HepG2 (cell line): ENCODE measurements at regions not wholly inside any gene's neighbourhood (a gene's known extent, or its start where the extent isn't known, plus 50 kb on each side); places are given as distances from the start of the nearest gene placed in this dataset.

ENCODE experiments used
- ATAC-seq: fragments of 200-7000 bp; cut with Tn5 transposase; 3 replicates; pipeline ENCODE4 v1.9.1; 2020; ENCODE audit warnings: mild to moderate bottlenecking, moderate library complexity
- BruUV-seq: library from RNA; stranded (reverse); fragments of 400-500 nt; replicated peaks from 2 replicates; lab custom pipeline; 2021; lab: Mats Ljungman, UMichigan
- CTCF ChIA-PET: fragments of 300-600 bp; formaldehyde crosslinking; extraction: SDS; loops from one replicate; lab custom pipeline; 2021; ENCODE audit warnings: low total read pairs, inconsistent platforms, low intra/inter-chr PET ratio; lab: Yijun Ruan, JAX
- POLR2A ChIA-PET: fragments of 350-600 bp; sonication (Branson Sonifier 250); formaldehyde crosslinking; loops from one replicate; lab custom pipeline; 2020; ENCODE audit warnings: antibody characterized with exemption, inconsistent platforms; lab: Yijun Ruan, JAX
- DNase-seq: peaks from one replicate; pipeline ENCODE4 v3.0.0-alpha.2; 2015; ENCODE audit warnings: low spot score
- FAIRE-seq: peaks from 3 replicates; lab custom pipeline; 2011; peaks lifted over from hg19 to GRCh38; lab: Jason Lieb, UNC
- H2AFZ ChIP-seq: one replicate; pipeline ENCODE4 v1.6.1; 2011; ENCODE audit warnings: low read length, inconsistent platforms
- H3K27ac ChIP-seq: fragments of 300-600 bp; 3 replicates; pipeline ENCODE4 v1.8.0; 2011; ENCODE audit warnings: mixed run types, mild to moderate bottlenecking, mixed read lengths, low read length, inconsistent platforms; ENCODE audit not compliant: insufficient read depth; ENCODE audit errors: extremely low read length
- H3K27me3 ChIP-seq, 2 experiments: fragments of 200-600 bp in 1 of 2; 2 replicates in 1 of 2; 3 replicates in 1 of 2; pipeline versions ENCODE4 v1.6.0 to v1.8.0; 2011; ENCODE audit warnings: low read length in 2 of 2, mild to moderate bottlenecking in 2 of 2, moderate library complexity in 2 of 2, inconsistent platforms in 1 of 2; ENCODE audit not compliant: insufficient read depth in 2 of 2, control insufficient read depth in 1 of 2
- H3K36me3 ChIP-seq, 2 experiments: fragments of 200-600 bp in 1 of 2; replicated peaks in 1 of 2; 2 replicates in 1 of 2; 3 replicates in 1 of 2; pipeline versions ENCODE4 v1.5.1 to v1.8.0; 2011; ENCODE audit warnings: low read length in 2 of 2, inconsistent platforms in 1 of 2; ENCODE audit not compliant: insufficient read depth in 2 of 2, control insufficient read depth in 1 of 2
- H3K4me1 ChIP-seq: 2 replicates; pipeline ENCODE4 v1.5.1; 2012; ENCODE audit warnings: low read length, inconsistent platforms; ENCODE audit not compliant: insufficient read depth
- H3K4me2 ChIP-seq: 2 replicates; pipeline ENCODE4 v1.6.0; 2011; ENCODE audit warnings: low read depth, low read length, inconsistent platforms
- H3K4me3 ChIP-seq, 3 experiments: fragments of 200-600 bp in 1 of 3; sonication (generic), shearing (Covaris generic) in 1 of 3; replicated peaks in 1 of 3; 2 replicates each; pipeline ENCODE4 v1.5.1; 2011 to 2016; ENCODE audit warnings: low read length in 3 of 3, inconsistent platforms in 2 of 3, low read depth in 2 of 3, mild to moderate bottlenecking in 2 of 3, control low read depth in 1 of 3, mixed read lengths in 1 of 3; ENCODE audit not compliant: insufficient read depth in 1 of 3
- H3K79me2 ChIP-seq: one replicate; pipeline ENCODE4 v1.6.1; 2011; ENCODE audit warnings: low read length, inconsistent platforms; ENCODE audit not compliant: insufficient read depth
- H3K9ac ChIP-seq: 2 replicates; pipeline ENCODE4 v1.6.0; 2011; ENCODE audit warnings: mild to moderate bottlenecking, low read depth, low read length, inconsistent platforms; ENCODE audit not compliant: insufficient read depth
- H3K9me3 ChIP-seq: 2 replicates; pipeline ENCODE4 v1.5.1; 2012; ENCODE audit warnings: mild to moderate bottlenecking, low read length
- H4K20me1 ChIP-seq: 2 replicates; pipeline ENCODE4 v1.6.0; 2011; ENCODE audit warnings: inconsistent platforms, mild to moderate bottlenecking, low read length, moderate library complexity; ENCODE audit not compliant: insufficient read depth
- AKAP8 ChIP-seq: sonication (generic); formaldehyde crosslinking; IDR thresholded peaks from 2 replicates; pipeline ENCODE4 v1.5.1; 2020; ENCODE audit warnings: mild to moderate bottlenecking, missing genetic modification reagents
- FOSL2 ChIP-seq: sonication (generic); formaldehyde crosslinking; IDR thresholded peaks from 2 replicates; pipeline ENCODE4 v1.4.0; 2020; ENCODE audit warnings: missing genetic modification reagents
- ZNF180 ChIP-seq: sonication (generic); formaldehyde crosslinking; IDR thresholded peaks from 2 replicates; pipeline ENCODE4 v1.4.0; 2020; ENCODE audit warnings: low read depth, missing genetic modification reagents, borderline replicate concordance
- ZNF225 ChIP-seq: sonication (generic); formaldehyde crosslinking; IDR thresholded peaks from 2 replicates; pipeline ENCODE4 v1.4.0; 2020; ENCODE audit warnings: mild to moderate bottlenecking, missing genetic modification reagents
- ZNF552 ChIP-seq: sonication (generic); formaldehyde crosslinking; IDR thresholded peaks from 2 replicates; pipeline ENCODE4 v1.9.0; 2022; ENCODE audit warnings: missing genetic modification reagents, mild to moderate bottlenecking, borderline replicate concordance
- WGBS: methylation state at CpG from one replicate; pipeline ENCODE4 v1.1.6; 2017; ENCODE audit warnings: low lambda C conversion rate; 5-methylcytosine and 5-hydroxymethylcytosine counted together
- in situ Hi-C: cut with HindIII; loops from 2 replicates; pipeline ENCODE4 v1.10.0; 2017; ENCODE audit warnings: low pct_unique_long_range_greater_than_20kb; ENCODE audit not compliant: extremely low pct_ligation_motif_present
- intact Hi-C: fragments of 100-400 bp; cut with micrococcal nuclease; formaldehyde crosslinking; loops from one replicate; pipeline ENCODE4 v1.10.0; 2022; ENCODE audit not compliant: unreplicated experiment
- TF ChIP-seq, protein P1 (sequence below): sonication (generic); formaldehyde crosslinking; IDR thresholded peaks from 2 replicates; pipeline ENCODE4 v1.4.0; 2020; ENCODE audit warnings: missing genetic modification reagents
- TF ChIP-seq, protein P2 (sequence below): sonication (generic); formaldehyde crosslinking; IDR thresholded peaks from 2 replicates; pipeline ENCODE4 v1.4.0; 2020; ENCODE audit warnings: missing genetic modification reagents, mild to moderate bottlenecking, borderline replicate concordance
- TF ChIP-seq, protein P3 (sequence below): sonication (generic); formaldehyde crosslinking; IDR thresholded peaks from 2 replicates; pipeline ENCODE4 v1.4.0; 2020; ENCODE audit warnings: missing genetic modification reagents, borderline replicate concordance
- TF ChIP-seq, protein P4 (sequence below): sonication (generic); formaldehyde crosslinking; IDR thresholded peaks from 2 replicates; pipeline ENCODE4 v1.4.0; 2020; ENCODE audit warnings: mild to moderate bottlenecking, missing genetic modification reagents

DNA sequence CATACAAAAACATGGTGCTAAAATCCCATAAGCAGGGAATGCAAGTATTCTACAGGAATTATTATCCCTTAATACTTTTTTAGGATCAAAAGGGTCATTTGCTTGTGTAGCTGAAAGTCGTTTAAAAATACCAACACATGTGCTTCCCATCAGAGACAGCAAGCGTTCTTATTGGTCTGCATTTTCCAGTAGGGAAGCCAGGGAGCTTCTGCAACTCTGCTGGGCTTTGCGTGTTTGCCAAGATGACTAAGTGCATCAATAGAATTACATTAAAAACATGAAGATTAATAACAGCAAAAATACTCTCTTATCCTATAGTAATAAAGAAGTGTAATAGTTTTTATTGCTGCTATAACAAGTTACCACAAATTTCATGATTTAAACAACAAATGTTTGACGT lies 111.2 kb downstream of the QDPR start (continued):
- TF ChIP-seq, protein P1, sequence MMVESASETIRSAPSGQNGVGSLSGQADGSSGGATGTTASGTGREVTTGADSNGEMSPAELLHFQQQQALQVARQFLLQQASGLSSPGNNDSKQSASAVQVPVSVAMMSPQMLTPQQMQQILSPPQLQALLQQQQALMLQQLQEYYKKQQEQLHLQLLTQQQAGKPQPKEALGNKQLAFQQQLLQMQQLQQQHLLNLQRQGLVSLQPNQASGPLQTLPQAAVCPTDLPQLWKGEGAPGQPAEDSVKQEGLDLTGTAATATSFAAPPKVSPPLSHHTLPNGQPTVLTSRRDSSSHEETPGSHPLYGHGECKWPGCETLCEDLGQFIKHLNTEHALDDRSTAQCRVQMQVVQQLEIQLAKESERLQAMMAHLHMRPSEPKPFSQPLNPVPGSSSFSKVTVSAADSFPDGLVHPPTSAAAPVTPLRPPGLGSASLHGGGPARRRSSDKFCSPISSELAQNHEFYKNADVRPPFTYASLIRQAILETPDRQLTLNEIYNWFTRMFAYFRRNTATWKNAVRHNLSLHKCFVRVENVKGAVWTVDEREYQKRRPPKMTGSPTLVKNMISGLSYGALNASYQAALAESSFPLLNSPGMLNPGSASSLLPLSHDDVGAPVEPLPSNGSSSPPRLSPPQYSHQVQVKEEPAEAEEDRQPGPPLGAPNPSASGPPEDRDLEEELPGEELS (CRISPR knock-in tag), result no peak
- TF ChIP-seq, protein P2, sequence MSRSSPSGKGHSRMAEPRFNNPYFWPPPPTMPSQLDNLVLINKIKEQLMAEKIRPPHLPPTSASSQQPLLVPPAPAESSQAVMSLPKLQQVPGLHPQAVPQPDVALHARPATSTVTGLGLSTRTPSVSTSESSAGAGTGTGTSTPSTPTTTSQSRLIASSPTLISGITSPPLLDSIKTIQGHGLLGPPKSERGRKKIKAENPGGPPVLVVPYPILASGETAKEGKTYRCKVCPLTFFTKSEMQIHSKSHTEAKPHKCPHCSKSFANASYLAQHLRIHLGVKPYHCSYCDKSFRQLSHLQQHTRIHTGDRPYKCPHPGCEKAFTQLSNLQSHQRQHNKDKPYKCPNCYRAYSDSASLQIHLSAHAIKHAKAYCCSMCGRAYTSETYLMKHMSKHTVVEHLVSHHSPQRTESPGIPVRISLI (CRISPR knock-in tag), result no peak

DNA sequence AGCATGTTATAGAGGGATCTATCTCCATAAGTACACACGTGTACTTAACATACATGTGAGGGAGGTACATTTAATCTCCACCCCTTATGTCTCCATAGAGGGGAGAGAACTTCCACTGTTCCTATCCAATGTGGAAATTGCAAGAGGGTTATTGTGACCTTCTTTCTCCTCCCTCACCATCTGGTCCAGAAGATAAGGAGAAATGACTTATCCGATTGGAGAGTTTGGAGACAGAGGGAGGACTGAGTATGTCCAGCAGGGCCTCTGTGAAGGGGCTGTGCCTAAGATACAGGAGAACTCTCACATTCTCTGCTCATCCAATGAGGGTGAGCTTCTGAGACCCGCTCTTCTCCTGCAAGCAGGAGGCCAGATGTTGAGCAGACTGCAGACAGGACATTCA lies 113.1 kb downstream of the QDPR start:
- ChIA-PET POLR2A (no interaction called here), CTCF (no interaction called here)
- Histone ChIP-seq H3K4me3 (no peak overlapping the region), H2AFZ (no peak overlapping the region), H3K79me2 (no peaks in the 10 kb centered on the region), H3K4me1 (no peaks in the 10 kb centered on the region), H3K27ac (no peak overlapping the region), H3K9ac (no peak overlapping the region), H3K27me3 (peaks cover 0 to 3% of the 10 kb centered on the region in 2 experiments; a peak in 1 of 5 replicates), H3K9me3 (no peaks in the 10 kb centered on the region), H3K36me3 (no peaks in the 10 kb centered on the region), H4K20me1 (no peaks in the 10 kb centered on the region), H3K4me2 (no peak overlapping the region)
- 0% methylated on average over 2 of the region's 3 CpGs for WGBS
- intact Hi-C loops (no loop called here), in situ Hi-C loops (no loop called here)
- BruUV-seq, result no TSS peak
- ATAC-seq (no peak), FAIRE-seq (no peak), DNase-seq (no peak)
- TF ChIP-seq FOSL2 (CRISPR knock-in tag), result no peak
- TF ChIP-seq, protein P3, sequence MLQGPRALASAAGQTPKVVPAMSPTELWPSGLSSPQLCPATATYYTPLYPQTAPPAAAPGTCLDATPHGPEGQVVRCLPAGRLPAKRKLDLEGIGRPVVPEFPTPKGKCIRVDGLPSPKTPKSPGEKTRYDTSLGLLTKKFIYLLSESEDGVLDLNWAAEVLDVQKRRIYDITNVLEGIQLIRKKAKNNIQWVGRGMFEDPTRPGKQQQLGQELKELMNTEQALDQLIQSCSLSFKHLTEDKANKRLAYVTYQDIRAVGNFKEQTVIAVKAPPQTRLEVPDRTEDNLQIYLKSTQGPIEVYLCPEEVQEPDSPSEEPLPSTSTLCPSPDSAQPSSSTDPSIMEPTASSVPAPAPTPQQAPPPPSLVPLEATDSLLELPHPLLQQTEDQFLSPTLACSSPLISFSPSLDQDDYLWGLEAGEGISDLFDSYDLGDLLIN (CRISPR knock-in tag), result no peak
- no peak for TF ChIP-seq AKAP8 (CRISPR knock-in tag)
- TF ChIP-seq ZNF225 (CRISPR knock-in tag), result no peak
- no peak for TF ChIP-seq ZNF552
- TF ChIP-seq ZNF180 (CRISPR knock-in tag), result no peak
- TF ChIP-seq, protein P4, sequence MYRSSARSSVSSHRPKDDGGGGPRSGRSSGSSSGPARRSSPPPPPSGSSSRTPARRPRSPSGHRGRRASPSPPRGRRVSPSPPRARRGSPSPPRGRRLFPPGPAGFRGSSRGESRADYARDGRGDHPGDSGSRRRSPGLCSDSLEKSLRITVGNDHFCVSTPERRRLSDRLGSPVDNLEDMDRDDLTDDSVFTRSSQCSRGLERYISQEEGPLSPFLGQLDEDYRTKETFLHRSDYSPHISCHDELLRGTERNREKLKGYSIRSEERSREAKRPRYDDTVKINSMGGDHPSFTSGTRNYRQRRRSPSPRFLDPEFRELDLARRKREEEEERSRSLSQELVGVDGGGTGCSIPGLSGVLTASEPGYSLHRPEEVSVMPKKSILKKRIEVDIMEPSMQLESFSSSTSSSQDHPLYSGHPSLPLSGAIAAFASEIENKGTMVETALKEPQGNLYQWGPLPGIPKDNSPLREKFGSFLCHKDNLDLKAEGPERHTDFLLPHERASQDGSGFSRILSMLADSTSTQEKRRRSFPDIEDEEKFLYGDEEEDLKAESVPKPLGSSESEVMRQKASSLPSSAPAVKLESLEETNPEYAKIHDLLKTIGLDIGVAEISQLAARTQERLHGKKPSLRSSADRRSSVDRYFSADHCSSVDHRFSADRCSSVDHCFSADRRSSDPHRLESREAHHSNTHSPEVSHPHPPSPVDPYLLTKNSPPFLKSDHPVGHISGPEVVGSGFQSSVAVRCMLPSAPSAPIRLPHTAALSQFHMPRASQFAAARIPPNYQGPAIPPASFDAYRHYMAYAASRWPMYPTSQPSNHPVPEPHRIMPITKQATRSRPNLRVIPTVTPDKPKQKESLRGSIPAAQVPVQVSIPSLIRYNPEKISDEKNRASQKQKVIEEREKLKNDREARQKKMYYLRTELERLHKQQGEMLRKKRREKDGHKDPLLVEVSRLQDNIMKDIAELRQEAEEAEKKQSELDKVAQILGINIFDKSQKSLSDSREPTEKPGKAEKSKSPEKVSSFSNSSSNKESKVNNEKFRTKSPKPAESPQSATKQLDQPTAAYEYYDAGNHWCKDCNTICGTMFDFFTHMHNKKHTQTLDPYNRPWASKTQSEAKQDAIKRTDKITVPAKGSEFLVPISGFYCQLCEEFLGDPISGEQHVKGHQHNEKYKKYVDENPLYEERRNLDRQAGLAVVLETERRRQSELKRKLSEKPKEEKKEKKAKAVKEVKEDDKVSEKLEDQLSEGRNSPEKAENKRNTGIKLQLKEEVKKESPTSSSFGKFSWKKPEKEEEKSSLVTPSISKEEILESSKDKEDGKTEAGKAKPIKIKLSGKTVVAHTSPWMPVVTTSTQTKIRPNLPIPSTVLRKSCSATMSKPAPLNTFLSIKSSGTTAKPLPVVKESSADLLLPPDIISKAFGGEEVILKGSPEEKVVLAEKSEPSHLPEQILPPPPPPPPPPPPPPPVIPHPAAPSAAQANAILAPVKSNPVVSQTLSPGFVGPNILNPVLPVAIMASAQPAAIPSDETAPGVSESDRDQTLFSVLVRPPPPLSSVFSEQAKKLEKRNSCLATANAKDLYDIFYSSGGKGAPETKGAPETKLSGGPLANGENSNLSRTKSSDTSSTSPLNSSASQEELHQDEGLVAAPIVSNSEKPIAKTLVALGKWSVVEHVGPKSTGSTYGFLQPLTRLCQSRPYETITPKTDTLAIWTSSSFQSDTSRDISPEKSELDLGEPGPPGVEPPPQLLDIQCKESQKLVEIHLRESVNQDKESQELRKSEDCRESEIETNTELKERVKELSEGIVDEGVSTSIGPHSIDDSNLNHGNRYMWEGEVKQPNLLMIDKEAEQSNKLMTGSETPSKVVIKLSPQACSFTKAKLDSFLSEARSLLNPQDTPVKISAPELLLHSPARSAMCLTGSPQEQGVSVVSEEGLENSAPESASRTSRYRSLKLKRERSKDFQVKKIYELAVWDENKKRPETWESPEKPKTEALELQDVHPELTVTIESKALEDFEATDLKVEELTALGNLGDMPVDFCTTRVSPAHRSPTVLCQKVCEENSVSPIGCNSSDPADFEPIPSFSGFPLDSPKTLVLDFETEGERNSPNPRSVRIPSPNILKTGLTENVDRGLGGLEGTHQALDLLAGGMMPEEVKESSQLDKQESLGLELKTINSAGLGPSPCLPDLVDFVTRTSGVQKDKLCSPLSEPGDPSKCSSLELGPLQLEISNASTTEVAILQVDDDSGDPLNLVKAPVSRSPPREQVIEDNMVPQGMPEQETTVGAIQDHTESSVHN (CRISPR knock-in tag), result no peak
